H9 (cell line): ENCODE measurements at regions not wholly inside any gene's neighbourhood (a gene's known extent, or its start where the extent isn't known, plus 50 kb on each side); places are given as distances from the start of the nearest gene placed in this dataset.

Source experiments
- DNase-seq: peaks from one replicate; pipeline ENCODE4 v3.0.0-alpha.2; 2017
- H2AFZ ChIP-seq: one replicate; pipeline ENCODE4 v1.6.1; 2013; ENCODE audit warnings: mild to moderate bottlenecking, low read length, control low read depth, moderate library complexity
- H2AK5ac ChIP-seq: 2 replicates; pipeline ENCODE4 v1.6.1; 2013; ENCODE audit warnings: low read length, control low read depth, mixed read lengths; ENCODE audit not compliant: insufficient read length
- H2BK120ac ChIP-seq: one replicate; pipeline ENCODE4 v1.6.1; 2013; ENCODE audit warnings: low read depth, mild to moderate bottlenecking, low read length, control low read depth, inconsistent platforms; ENCODE audit not compliant: poor library complexity, severe bottlenecking
- H2BK12ac ChIP-seq: 2 replicates; pipeline ENCODE4 v1.6.1; 2013; ENCODE audit warnings: low read length, control low read depth, mixed read lengths, low read depth; ENCODE audit not compliant: insufficient read length
- H2BK15ac ChIP-seq: 2 replicates; pipeline ENCODE4 v1.6.1; 2013; ENCODE audit warnings: low read depth, low read length, control low read depth
- H2BK20ac ChIP-seq: one replicate; pipeline ENCODE4 v1.6.1; 2013; ENCODE audit warnings: low read depth, mild to moderate bottlenecking, low read length, control low read depth, inconsistent platforms; ENCODE audit not compliant: poor library complexity, severe bottlenecking
- H2BK5ac ChIP-seq: 2 replicates; pipeline ENCODE4 v1.6.1; 2013; ENCODE audit warnings: low read length, control low read depth, mixed read lengths; ENCODE audit not compliant: insufficient read length
- H3K14ac ChIP-seq: 2 replicates; pipeline ENCODE4 v1.6.1; 2013; ENCODE audit warnings: low read length, control low read depth; ENCODE audit not compliant: insufficient read depth
- H3K18ac ChIP-seq: 2 replicates; pipeline ENCODE4 v1.6.1; 2013; ENCODE audit warnings: low read depth, mild to moderate bottlenecking, mixed read lengths, low read length, control low read depth; ENCODE audit not compliant: insufficient read length
- H3K23ac ChIP-seq: 2 replicates; pipeline ENCODE4 v1.6.1; 2013; ENCODE audit warnings: low read length, control low read depth, mixed read lengths, low read depth; ENCODE audit not compliant: insufficient read length
- H3K23me2 ChIP-seq: 2 replicates; pipeline ENCODE4 v1.6.1; 2013; ENCODE audit warnings: low read depth, mild to moderate bottlenecking, mixed read lengths, low read length, control low read depth; ENCODE audit not compliant: insufficient read length, poor library complexity, severe bottlenecking
- H3K27ac ChIP-seq: 2 replicates; pipeline ENCODE4 v1.5.1; 2013; ENCODE audit warnings: low read length, control low read depth, mixed read lengths, low read depth; ENCODE audit not compliant: insufficient read length
- H3K27me3 ChIP-seq: 2 replicates; pipeline ENCODE4 v1.6.1; 2013; ENCODE audit warnings: low read length, control low read depth, inconsistent platforms; ENCODE audit not compliant: insufficient read depth
- H3K4ac ChIP-seq: 2 replicates; pipeline ENCODE4 v1.6.1; 2013; ENCODE audit warnings: low read depth, mild to moderate bottlenecking, control low read depth, inconsistent platforms, low read length, moderate library complexity
- H3K4me1 ChIP-seq: 2 replicates; pipeline ENCODE4 v1.6.1; 2013; ENCODE audit warnings: low read length, control low read depth, inconsistent platforms; ENCODE audit not compliant: insufficient read depth
- H3K4me2 ChIP-seq: 2 replicates; pipeline ENCODE4 v1.6.1; 2013; ENCODE audit warnings: low read length, control low read depth, mixed read lengths; ENCODE audit not compliant: insufficient read length, insufficient read depth
- H3K56ac ChIP-seq: 2 replicates; pipeline ENCODE4 v1.6.1; 2013; ENCODE audit warnings: low read depth, mild to moderate bottlenecking, mixed read lengths, low read length, control low read depth; ENCODE audit not compliant: insufficient read length
- H3K79me1 ChIP-seq: 2 replicates; pipeline ENCODE4 v1.6.1; 2013; ENCODE audit warnings: low read depth, mild to moderate bottlenecking, moderate library complexity, low read length, control low read depth, inconsistent platforms; ENCODE audit not compliant: insufficient read depth, poor library complexity, severe bottlenecking
- H3K79me2 ChIP-seq: 2 replicates; pipeline ENCODE4 v1.6.1; 2013; ENCODE audit warnings: low read length, control low read depth, inconsistent platforms; ENCODE audit not compliant: insufficient read depth
- H3K9ac ChIP-seq: 2 replicates; pipeline ENCODE4 v1.6.1; 2013; ENCODE audit warnings: low read length, control low read depth, mixed read lengths; ENCODE audit not compliant: insufficient read length; ENCODE audit errors: extremely low read depth
- H3K9me3 ChIP-seq: one replicate; pipeline ENCODE4 v1.6.1; 2013; ENCODE audit warnings: low read depth, low read length, inconsistent platforms; ENCODE audit not compliant: control insufficient read depth
- H3T11ph ChIP-seq: one replicate; pipeline ENCODE4 v1.6.1; 2013; ENCODE audit warnings: mild to moderate bottlenecking, low read length, control low read depth, inconsistent platforms
- H4K20me1 ChIP-seq: one replicate; pipeline ENCODE4 v1.6.1; 2013; ENCODE audit not compliant: control insufficient read depth, insufficient read length, insufficient read depth
- H4K5ac ChIP-seq: 2 replicates; pipeline ENCODE4 v1.6.1; 2013; ENCODE audit warnings: low read depth, mild to moderate bottlenecking, mixed read lengths, low read length, control low read depth; ENCODE audit not compliant: insufficient read length
- H4K8ac ChIP-seq: replicated peaks from 2 replicates; pipeline ENCODE4 v1.6.1; 2013; ENCODE audit warnings: low read length, control low read depth, mixed read lengths, low read depth; ENCODE audit not compliant: insufficient read length
- H4K91ac ChIP-seq: 2 replicates; pipeline ENCODE4 v1.6.1; 2013; ENCODE audit warnings: low read depth, mild to moderate bottlenecking, moderate library complexity, mixed read lengths, low read length, control low read depth; ENCODE audit not compliant: insufficient read length
- H3K27ac Mint-ChIP-seq, 3 experiments: 2 replicates in 2 of 3; 3 replicates in 1 of 3; pipeline ENCODE4 v1.8.0; 2020 to 2021; ENCODE audit warnings: mixed read lengths in 3 of 3, mild to moderate bottlenecking in 1 of 3, moderate library complexity in 1 of 3
- H3K27me3 Mint-ChIP-seq: 2 replicates; pipeline ENCODE4 v1.8.0; 2021; ENCODE audit warnings: low read depth, mild to moderate bottlenecking, moderate library complexity, mixed read lengths
- H3K36me3 Mint-ChIP-seq, 3 experiments: 2 replicates in 2 of 3; 3 replicates in 1 of 3; pipeline ENCODE4 v1.8.0; 2020 to 2021; ENCODE audit warnings: low read depth in 3 of 3, mixed read lengths in 3 of 3; ENCODE audit not compliant: insufficient read depth in 1 of 3
- H3K4me1 Mint-ChIP-seq, 2 experiments: 2 replicates each; pipeline ENCODE4 v1.8.0; 2020; ENCODE audit warnings: mixed read lengths in 2 of 2
- H3K4me3 Mint-ChIP-seq, 2 experiments: 2 replicates in 1 of 2; 3 replicates in 1 of 2; pipeline ENCODE4 v1.8.0; 2020 to 2021; ENCODE audit warnings: mild to moderate bottlenecking in 2 of 2, mixed read lengths in 2 of 2, moderate library complexity in 1 of 2
- H3K9me3 Mint-ChIP-seq, 2 experiments: 2 replicates in 1 of 2; 3 replicates in 1 of 2; pipeline ENCODE4 v1.8.0; 2020; ENCODE audit warnings: mild to moderate bottlenecking in 2 of 2, mixed read lengths in 2 of 2, moderate library complexity in 1 of 2
- WGBS: extraction: QIAGEN DNeasy Blood & Tissue Kit; methylation state at CpG from one replicate; pipeline ENCODE4 v1.1.7; 2013; ENCODE audit warnings: missing lambda C conversion rate, low lambda C conversion rate, mixed read lengths; ENCODE audit not compliant: insufficient read length; ENCODE audit errors: extremely low coverage; 5-methylcytosine and 5-hydroxymethylcytosine counted together
- TF ChIP-seq, protein P1 (sequence below): fragments of 200-600 bp; sonication (generic); conservative IDR thresholded peaks from 3 replicates; pipeline ENCODE4 v1.8.0; 2021; ENCODE audit warnings: antibody characterized with exemption, mild to moderate bottlenecking

DNA sequence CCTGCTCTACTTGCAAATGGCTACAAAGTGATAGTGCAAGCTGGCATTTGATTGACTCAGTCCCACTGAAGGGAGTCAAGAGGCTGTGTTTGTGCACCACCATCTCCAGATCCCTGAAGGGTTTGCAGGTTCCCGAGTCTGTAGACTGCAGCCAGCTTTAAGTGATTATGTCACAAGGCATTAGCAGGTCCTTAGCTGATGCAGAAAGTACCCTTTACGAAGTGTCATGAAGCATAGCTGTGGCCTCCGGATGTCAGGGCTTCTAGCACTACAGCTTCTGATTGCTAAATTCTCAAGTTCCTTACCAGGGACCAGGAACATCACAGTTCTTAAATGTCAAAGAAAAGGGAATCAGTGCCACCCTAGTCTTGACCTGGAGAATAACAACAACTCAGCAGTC, 311.3 kb upstream of the TRPC7 start:
- no peak overlapping the region for H3K27ac ChIP-seq
- H2BK20ac ChIP-seq: no peak overlapping the region
- H2BK15ac ChIP-seq: no peak overlapping the region
- H3K4me2 ChIP-seq: no peak overlapping the region
- no peak overlapping the region for H3K4ac ChIP-seq
- H3K9me3 ChIP-seq: peaks cover 15% of the 10 kb centered on the region
- no peak overlapping the region for H4K91ac ChIP-seq
- H3T11ph ChIP-seq: no peak overlapping the region
- H3K9ac ChIP-seq: no peak overlapping the region
- WGBS: no CpG with 5 or more reads among the region's 3 CpGs
- H3K36me3 Mint-ChIP-seq: peaks cover 9 to 23% (median 12%) of the 10 kb centered on the region in 3 experiments
- no peaks in the 10 kb centered on the region for H4K20me1 ChIP-seq
- no peaks in the 10 kb centered on the region for H3K4me1 ChIP-seq
- no peak overlapping the region for H3K56ac ChIP-seq
- TF ChIP-seq, protein P1, sequence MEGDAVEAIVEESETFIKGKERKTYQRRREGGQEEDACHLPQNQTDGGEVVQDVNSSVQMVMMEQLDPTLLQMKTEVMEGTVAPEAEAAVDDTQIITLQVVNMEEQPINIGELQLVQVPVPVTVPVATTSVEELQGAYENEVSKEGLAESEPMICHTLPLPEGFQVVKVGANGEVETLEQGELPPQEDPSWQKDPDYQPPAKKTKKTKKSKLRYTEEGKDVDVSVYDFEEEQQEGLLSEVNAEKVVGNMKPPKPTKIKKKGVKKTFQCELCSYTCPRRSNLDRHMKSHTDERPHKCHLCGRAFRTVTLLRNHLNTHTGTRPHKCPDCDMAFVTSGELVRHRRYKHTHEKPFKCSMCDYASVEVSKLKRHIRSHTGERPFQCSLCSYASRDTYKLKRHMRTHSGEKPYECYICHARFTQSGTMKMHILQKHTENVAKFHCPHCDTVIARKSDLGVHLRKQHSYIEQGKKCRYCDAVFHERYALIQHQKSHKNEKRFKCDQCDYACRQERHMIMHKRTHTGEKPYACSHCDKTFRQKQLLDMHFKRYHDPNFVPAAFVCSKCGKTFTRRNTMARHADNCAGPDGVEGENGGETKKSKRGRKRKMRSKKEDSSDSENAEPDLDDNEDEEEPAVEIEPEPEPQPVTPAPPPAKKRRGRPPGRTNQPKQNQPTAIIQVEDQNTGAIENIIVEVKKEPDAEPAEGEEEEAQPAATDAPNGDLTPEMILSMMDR: no peak
- no peak overlapping the region for H4K8ac ChIP-seq
- no peak overlapping the region for H3K27ac Mint-ChIP-seq
- DNase-seq: no peak
- H3K9me3 Mint-ChIP-seq: peaks cover 22 to 24% of the 10 kb centered on the region in 2 experiments
- H3K23me2 ChIP-seq: no peaks in the 10 kb centered on the region
- peaks cover 0 to 10% of the 10 kb centered on the region in 2 experiments; a peak in 1 of 4 replicates for H3K4me1 Mint-ChIP-seq
- no peak overlapping the region for H2BK120ac ChIP-seq
- H4K5ac ChIP-seq: no peak overlapping the region
- H3K18ac ChIP-seq: no peak overlapping the region
- no peak overlapping the region for H3K23ac ChIP-seq
- H2BK12ac ChIP-seq: no peak overlapping the region
- H3K27me3 Mint-ChIP-seq: no peaks in the 10 kb centered on the region
- no peaks in the 10 kb centered on the region for H3K27me3 ChIP-seq
- no peak overlapping the region for H3K14ac ChIP-seq
- H2BK5ac ChIP-seq: no peak overlapping the region
- H3K4me3 Mint-ChIP-seq: no peak overlapping the region
- H3K79me2 ChIP-seq: no peaks in the 10 kb centered on the region
- no peaks in the 10 kb centered on the region for H3K79me1 ChIP-seq
- H2AK5ac ChIP-seq: no peak overlapping the region
- no peak overlapping the region for H2AFZ ChIP-seq
